ENCODE measurements at regions not wholly inside any gene's neighbourhood (a gene's known extent, or its start where the extent isn't known, plus 50 kb on each side); places are given as distances from the start of the nearest gene placed in this dataset.
"Not testable (repeated sequence)": the region's sequence is repeated elsewhere in the genome, so short reads cannot be mapped to it uniquely, and the experiment has no call there.

DNA sequence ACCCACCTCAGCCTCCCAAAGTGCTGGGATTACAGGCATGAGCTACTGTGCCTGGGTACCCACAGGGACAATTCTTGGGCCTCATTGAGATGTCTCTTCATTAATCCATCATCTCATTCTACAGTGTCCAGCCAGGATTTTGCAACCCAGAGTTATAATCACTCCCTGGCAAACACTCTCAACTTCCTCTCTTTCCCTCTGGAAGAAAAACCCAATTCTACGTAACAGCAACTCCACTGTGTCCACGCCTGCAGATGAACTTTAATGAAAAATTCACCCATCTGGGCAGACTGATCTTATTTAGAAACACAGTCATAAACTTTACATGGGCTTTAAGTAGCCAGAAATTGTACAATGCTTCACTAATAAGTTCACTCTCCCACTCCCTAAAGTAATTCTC lies 90.1 kb upstream of the ABCC4 start:
- DNase-seq, result no peak

DNA sequence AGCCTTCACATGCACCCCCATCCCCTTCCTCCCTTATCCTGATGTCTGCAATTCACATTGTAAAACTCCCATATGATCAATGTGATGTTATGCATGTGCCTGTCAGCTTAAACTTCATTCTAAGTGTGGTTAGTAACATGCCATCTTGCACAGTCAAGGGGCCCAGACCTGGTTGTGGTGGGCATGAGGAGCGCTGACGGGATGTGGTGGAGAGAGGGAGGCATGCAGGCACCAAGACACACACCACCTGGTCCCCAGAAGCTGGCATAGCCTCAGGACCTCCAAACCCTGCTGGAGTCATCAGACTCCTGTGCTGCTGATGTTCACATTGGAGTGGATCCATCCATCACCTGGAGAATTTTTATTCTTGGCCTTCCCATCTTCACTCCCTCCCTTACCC lies 90.5 kb upstream of the ABCC4 start:
- no peak for DNase-seq

DNA sequence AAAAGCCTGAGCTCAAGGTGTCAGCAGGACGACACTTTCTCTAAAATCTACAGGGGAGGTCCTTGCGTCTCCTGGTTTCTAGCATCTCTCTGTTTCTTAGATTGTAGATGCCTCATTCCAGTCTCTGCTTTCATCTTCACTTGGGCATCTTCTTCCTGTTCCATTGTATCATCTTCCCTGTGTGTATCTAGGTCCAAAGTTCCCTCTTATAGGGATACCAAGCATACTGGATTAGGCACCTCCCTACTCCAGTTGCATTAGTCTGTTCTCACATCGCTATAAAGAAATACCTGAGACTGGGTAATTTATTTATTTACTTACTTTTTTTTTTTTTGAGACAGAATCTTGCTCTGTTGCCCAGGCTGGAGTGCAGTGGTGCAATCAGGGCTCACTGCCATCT lies 91.3 kb upstream of the ABCC4 start:
- DNase-seq, result no peak

DNA sequence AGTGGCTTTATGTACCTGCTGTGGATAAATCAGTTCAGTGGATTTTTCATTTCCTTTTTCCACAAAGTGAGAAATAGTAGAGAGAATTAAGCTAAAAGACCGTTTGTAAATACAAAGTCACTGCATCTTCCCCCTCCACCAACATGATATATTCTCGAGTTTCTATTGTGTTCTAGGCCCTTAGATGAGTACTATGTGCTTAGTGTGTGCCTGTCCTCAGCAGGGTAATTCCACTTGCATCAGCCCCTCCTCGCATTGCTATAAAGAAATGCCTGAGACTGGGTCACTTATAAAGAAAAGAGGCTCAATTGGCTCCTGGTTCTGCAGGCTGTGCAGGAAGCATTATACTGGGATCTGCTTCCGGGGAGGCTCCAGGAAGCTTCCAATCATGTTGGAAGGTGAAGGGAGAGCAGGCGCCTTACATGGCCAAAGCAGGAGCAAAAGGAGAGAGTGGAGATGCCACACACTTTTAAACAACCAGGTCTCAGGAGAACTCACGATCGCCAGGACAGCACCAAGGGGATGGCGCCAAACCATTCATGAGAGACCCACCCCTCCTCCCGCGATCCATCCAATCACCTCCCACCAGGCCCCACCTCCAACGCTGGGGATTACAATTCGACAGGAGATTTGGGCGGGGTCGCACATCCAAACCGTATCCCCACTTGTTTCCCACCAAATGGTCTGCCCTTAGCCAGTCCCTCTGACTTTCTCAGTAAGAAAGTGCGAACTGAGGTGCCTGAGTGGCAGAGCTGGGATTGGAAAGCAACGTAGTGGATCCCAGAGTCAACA lies 102.3 kb upstream of the ABCC4 start:
- no peak for DNase-seq

DNA sequence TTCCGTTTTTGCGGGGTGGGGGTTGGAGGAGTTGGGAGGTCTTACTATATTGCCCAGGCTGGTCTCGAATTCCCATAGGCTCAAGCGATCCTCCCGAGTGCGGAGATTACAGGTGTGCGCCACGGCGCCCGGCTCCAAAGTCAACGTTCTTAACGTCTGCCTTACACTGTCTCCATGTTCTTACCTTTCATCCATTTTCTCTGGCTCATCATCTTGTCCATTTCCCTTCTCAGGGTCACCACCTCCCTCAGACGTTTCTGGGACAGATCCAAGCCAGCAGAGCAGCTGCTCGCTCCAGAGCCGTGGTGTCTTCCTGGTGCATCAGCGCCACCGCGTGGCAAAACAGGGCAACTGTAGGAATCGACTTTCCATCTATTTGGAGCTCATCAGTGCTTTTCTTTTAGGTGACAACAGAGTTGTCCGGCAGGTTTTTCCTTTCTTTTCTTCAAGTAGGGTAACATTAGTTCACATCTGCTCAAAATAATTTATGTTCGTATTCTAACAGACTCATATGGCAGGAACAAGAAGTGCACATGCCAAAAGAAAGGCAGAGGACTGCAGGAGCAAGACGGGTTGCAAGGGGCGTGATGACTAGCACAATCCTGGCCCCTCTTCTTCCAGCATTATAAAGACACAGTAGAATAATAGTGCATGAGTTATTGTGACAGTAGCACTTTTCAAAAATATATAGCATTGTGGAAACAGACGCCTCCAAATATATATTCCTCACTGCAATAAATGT lies 103.1 kb upstream of the ABCC4 start:
- DNase-seq, result peak; percentile 72

DNA sequence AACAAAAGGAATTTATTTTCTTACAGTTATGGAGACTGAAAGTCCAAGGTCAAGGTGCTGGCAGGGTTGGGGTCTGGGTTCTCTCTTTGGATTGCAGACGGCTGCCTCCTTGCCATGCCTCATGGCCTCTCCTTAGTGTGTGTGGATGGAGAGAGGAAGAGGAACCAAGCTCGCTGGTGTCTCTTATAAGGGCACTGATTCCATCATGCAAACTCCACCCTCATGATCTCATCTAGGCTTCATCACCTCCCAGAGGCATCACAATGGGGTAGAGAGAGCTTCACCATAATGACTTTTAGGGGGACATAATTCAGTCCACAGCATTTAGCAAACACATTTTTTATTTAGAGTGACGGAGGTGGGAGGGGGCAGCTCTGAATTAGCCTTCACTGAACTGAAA lies 104.9 kb upstream of the ABCC4 start:
- DNase-seq, result no peak

DNA sequence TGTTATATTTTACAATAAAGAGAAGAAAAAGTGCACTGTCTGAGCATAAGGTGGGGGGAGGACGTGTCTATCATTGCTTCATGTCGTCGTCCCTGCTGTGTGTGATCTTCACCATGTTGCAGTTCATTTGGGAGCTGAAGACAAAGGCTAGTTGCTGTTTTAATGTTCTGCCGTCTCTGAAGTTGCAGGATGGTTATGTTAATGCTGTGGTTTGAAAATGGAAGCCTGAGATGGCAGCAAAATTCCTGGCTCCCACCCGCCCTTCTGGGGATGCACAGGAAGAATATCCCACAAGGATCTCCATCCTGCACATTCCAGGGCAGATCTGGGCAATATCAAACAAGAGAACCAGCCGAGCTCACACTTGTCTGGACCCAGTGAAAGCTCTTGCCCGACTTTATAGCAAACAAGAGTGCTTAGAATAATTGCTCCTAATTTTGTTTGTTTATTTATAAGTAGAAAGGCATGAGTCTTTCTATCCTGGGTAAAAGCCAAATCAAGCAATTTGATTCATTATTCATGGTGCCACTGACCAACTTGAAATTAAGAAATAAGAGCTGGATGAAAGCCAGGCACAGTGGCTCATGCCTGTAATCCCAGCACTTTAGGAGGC lies 110.3 kb upstream of the ABCC4 start:
- DNase-seq, result no peak

DNA sequence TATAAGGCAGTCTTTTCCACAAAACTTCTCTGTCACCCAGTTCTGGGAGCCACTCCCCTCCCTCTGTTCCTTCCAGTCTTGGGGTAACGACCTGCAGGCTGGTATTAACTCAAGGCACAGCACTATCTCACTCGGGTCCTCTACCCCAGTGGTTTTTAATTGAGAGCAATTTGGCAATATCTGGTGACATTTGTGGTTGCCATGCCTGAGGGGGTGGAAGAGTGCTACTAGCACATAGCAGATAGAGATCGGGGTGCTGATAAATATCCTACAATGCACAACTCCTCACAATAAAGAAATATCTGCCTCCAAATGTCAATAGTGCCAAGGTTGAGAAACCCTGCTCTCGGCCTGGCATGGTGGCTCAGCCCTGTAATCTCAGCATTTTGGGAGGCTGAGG lies 117.7 kb upstream of the ABCC4 start:
- no peak for DNase-seq

DNA sequence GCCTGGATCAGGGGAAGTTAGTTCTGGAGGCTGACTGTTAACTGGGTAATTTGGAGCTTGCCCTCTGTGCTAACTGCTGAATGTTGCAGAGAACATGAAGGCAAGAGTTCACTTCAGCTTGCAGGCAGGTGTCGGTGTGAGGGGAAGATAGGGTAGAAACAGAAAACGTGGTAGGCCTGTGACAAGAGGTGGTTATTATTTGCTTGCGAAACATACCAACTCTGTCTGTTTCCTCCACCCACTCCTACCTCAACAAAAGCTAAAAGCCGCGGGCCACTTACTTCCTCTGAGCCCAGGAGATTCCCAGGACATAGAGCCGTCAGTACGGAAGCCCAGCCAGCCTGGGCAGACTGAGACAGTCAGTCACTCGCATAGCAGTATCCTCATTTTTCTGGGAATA lies 119.2 kb upstream of the ABCC4 start:
- DNase-seq, result no peak

DNA sequence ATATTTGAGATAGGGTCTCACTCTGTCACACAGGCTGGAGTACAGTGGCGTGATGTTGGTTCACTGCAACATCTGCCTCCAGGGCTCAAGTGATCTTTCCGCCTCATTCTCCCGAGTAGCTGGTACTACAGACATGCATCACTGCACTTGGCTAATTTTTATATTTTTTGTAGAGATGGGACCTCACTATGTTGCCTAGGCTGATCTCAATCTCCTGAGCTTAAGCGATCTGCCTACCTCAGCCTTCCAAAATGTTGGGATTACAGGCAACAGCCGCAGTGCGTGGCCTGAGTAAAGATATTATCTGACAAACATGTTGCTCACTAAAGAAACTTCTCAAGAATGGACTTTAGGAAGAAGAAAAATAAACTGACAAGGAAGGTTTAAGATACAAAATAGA lies 125.4 kb upstream of the ABCC4 start:
- DNase-seq, result no peak

DNA sequence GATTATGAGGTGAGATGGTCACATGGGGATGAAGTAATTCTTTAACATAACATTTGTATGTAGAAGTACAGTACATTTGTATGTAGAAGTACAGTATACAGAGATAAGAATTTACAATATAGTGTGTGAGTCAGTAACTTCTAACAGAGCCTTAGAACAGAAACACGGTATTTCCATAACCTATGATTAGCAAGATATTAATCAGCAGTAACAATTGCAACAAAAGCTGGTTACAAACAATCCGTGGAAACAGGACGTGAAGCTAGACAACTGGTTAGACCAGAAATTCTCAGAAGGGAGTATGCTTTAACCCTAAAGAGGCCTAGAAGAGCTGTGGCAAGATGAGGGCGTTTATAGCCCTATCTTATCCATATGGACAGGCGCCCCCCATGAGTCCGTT lies 122.0 kb upstream of the CLDN10 start:
- not testable (repeated sequence) for DNase-seq

DNA sequence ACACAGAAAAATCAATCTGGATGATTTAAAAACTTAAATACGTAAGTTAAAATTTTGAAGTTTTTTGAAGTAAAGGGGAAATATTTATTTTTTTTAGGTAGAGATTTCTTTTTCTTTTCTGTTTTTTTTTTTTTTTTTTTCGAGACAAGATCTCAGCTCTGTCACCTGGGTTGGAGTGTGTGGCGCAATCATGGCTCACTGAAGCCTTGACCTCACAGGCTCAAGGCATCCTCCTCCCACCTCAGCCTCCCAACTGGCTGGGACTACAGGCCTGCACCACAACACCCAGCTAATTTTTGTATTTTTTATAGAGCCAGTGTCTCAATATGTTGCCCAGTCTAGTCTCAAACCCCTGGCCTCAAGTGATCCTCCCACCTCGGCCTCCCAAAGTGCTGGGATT lies 120.4 kb upstream of the CLDN10 start:
- DNase-seq, result no peak

DNA sequence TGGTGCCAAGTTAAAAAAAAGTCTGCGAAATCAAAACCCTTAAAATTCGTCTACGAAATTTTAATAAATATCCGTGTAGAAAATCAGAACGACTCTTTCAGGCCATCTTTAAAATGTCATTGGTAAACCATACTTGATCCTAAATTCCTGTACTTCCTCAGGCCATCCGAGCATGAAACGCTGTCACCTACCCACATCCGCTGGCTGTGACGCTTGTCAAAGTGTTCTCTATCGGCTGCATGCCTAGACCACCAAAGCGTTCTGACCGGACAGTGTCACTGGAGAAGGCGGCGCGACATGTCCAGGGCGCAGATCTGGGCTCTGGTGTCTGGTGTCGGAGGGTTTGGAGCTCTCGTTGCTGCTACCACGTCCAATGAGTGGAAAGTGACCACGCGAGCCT lies 119.0 kb upstream of the CLDN10 start:
- DNase-seq, result no peak

DNA sequence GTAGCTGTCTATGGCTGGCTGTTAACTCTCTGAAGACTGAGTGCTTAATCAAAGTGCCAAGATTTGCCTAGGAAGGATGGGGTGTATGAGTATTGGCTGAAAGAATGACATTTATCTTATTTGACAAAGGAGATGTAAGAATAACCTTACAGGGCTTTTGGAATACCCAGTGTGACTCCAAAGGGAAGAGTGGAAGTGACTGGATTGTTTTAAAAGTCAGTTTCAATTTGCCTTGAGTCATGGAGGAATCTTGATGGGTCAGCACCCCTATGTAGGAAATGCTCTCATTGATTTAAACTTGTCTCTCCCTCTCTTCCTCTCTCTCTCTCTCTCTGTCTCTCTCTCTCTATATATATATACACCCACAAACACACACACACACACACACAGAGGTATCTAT lies 118.4 kb upstream of the CLDN10 start:
- DNase-seq, result no peak

DNA sequence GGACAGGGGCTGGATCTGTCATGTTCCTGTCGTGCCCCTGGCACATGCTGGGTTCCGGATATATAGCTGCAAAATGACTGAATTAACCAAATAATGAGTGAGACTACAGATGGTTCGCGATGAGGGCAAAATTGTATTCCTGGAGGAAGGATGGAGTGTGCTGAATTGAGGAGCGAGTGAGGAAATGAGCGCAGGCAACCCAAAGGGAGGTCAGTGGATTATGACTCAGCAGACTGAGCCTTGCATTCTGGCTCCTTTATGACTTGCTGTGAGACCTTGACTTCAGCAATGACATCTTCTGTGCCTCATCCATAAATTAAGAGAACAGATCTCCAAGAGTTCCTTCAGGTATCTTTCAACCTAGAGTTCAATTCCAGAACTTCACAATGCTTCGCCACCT lies 115.0 kb upstream of the CLDN10 start:
- DNase-seq, result no peak

DNA sequence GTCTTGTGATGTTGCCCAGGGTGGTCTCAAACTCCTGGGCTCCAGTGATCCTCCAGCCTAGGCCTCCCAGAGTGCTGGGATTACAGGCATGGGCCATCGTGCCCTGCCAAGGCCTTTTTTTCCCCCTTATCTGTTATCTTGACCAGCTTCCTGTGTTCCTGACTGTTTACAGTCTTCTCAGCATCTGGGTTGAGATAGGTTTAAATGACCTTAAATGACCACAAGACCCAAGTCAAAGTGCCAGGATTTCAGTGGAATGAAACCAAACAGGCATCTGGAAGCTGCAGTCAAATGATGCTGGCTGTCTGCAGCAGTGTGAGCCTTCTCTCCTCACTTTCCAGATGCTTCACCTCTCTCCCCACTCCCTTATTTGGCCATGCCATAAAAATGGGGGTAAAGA lies 114.2 kb upstream of the CLDN10 start:
- no peak for DNase-seq

DNA sequence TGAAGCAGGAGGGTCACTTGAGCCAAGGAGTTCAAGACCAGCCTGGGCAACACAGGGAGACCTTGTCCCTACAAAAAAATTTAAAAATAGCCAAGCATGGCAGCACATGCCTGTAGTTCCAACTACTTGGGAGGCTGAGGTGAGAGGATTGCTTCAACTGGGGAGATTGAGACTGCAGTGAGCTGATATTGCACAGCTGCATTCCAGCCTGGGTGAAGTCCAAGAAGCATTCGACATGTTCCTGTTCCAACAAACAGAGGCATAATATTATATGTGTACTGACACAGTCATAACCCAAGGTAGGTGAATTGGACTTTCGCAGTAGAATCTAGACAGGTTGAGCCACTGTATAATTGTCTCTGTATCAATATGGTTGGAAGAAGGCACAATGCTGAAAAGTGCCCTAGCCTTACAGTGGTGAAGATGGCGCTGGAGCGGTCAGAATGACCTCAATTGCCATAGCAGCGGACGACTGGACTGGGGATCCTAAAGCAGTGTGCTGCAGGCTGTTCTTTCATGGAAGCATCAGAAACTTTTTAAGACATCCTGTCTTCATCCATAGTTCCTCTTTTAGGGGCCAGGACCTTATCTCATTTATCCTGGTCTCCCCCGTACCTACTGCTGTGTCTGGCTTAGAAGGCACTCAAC lies 112.0 kb upstream of the CLDN10 start:
- DNase-seq, result no peak

DNA sequence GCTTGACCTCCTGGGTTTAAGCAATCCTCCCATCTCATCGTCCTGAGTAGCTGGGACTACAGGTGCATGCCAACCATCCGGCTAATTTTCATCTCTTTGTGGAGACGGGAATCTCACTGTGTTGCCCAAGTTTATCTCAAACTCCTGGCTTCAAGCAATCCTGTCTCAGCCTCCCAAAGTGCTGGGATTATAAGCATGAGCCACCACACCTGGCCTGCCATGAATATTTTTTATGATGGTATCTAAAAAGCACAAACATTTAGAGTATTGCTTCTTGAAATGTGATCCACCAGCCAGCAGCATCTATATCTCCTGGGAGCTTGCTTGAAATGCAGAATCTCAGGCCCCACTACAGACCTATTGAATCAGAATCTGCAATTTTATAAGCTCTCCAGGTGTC lies 111.2 kb upstream of the CLDN10 start:
- no peak for DNase-seq

DNA sequence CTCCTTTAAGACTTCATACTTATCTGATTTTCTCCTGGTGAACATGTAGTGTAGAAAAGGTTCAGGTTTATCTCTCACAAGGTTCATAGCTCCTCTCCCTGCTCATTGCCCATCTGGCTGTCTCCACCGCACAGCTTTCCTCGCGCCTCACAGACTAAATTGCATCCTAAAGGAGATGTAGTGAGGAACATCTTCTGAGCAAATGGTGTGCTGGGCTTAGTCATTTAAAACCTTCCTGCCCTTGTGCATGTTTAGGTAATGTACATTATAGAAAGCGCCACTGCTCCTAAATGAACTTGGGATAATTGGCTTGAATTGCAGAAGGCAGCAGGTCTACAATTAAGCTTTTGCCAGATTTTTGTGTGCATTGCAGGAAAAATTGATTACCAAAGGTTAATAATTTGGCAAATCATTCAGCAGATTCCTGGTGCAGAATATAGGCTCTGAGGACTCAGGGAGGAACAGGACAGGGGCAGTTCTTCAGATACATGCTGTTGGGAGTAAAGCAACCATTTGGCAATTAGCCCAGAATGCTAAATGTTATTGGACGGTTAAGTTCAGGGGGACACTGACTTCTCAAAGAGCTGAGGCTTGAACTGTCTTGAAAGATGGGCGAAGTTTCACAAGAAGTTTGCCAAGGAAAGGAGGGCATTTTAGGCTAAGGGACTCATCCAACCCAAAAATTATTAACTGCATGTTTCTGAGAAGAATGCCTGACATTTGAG lies 108.4 kb upstream of the CLDN10 start:
- no peak for DNase-seq

DNA sequence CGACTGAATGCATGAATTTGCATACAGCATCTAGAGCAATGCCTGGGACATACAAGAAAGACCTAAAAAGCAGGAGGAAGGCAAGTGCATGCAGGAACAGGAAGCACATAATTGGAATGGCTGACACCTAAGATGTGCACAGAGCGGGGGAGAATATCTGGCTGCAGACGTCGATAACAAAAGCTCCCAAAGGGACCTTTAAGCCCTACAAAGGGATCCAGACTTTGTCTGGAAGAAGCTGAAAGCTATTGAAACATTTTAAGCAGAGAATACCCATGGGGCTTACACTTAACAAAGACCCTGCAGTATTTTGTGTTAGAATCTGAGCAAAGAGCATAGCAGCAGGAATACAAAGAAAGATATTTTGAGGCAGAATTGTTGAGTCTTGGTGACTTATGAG lies 107.4 kb upstream of the CLDN10 start:
- DNase-seq, result no peak

DNA sequence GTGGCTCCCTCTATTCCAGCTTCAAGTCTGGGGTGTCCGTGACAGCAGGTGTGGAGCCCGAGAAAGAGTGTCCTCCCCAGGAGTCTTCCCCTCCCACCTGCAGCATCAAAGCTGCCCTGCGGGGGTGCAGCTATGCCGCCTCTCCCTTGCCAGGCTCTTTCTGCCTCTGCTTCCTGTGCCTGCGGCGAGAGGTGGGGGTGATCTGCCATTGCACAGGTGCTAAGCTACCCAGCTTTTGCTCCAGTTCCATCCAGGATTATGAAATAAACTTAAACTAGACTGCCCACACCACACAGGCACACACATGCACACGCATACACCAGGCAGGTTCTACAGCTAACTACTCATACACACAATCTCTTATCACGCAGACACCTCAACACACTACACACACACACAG lies 104.7 kb upstream of the CLDN10 start:
- DNase-seq, result no peak

DNA sequence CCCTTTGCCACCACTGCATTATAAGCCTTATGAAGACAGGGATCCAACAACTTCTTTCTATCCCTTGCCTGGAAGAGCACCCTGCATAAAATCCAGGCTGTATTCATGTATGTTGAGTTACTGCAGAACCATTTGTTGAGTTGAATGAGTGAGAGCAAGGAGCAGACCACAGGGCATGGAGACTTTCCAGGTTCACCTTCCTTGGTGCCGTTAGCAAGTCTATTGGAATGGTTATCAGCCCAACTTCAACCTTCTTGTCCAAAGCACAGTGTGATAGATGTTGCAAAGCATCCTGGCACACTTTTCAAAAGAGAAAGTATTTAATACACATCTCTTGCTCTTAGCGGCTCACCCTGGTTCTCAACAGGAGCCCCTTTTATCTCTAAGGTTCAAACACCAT lies 100.9 kb upstream of the CLDN10 start:
- DNase-seq, result no peak

DNA sequence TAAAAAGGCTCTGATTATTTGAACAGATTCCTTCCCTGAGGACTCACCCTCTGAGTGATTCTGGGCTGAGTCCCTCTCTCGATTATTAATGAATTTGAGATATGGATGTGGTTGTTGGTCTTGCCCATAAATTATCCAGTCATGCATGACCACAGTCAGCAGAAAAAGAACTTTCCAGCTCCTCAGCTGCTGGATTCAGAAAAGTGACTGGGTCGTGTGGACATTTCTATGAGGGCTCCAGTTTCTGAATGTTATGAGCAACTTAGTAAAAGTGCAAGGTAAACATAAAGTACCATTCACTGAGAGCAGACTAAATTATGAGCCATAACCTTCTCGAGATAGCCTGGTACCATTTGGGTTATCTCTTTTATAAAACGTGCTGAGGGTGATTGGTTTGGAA lies 100.1 kb upstream of the CLDN10 start:
- no peak for DNase-seq
